HG02884 (cell line): ENCODE measurements at regions not wholly inside any gene's neighbourhood (a gene's known extent, or its start where the extent isn't known, plus 50 kb on each side); places are given as distances from the start of the nearest gene placed in this dataset.

ENCODE experiments used
- ATAC-seq: cut with Tn5 transposase; IDR thresholded peaks from one replicate; pipeline ENCODE4 v1.9.1; 2021; ENCODE audit warnings: mild to moderate bottlenecking, moderate library complexity; ENCODE audit not compliant: unreplicated experiment

DNA sequence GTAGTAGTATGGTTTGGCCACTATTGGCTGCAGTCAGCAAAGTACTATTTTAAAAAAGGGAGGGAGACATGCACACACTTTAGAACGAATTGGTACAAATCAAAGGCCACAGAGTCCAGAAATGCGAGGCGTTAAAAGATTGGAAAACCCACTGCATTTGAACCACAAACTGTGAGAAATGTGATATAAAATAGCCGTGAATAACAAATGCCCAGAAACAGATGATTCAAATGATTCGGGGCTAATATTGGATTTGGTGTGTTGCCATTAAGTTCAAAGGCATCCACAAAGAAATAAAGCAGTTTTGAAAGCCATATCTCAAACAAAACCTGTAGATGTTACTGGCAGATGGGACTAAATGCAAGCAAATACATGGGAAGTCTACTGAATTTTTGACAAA is 140.9 kb upstream of the HMHB1 start:
- ATAC-seq: no peak

DNA sequence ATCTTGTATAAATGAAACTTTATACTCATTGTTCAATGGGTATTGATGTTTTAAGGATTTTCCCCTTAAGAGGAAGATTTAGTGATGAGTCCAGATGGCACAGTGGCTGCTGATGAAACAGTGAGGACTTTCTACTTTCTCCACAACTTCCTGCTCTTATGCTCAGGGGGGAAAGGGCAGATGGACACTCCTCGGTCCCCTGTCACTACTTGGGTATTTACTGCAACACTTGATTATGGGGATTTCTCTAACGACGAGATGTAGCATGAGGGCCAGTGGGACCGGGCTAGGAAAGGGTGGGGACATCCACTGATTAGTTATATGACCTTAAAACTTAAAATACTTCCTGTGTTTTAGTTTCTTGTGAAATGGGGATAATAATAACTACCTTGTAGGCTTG is 146.1 kb upstream of the HMHB1 start:
- no peak for ATAC-seq

DNA sequence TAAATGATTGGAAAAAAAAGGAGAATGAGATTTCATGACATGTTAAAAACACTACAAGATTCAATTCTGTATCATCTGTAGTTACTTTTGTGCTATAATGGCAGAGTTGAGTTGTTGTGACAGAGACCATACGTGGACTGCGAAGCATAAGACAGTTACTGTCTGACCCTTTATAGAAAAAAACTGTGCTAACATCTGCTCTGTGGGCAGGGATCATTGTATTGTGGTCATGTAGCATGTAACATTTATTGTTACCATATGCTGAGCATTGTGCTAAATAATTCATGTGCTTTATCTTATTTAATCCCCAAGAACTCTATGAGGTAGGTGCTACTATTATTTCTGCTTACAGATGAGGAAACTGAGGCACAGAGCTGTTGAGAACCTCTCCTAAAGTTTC is 147.3 kb upstream of the HMHB1 start:
- ATAC-seq: no peak

DNA sequence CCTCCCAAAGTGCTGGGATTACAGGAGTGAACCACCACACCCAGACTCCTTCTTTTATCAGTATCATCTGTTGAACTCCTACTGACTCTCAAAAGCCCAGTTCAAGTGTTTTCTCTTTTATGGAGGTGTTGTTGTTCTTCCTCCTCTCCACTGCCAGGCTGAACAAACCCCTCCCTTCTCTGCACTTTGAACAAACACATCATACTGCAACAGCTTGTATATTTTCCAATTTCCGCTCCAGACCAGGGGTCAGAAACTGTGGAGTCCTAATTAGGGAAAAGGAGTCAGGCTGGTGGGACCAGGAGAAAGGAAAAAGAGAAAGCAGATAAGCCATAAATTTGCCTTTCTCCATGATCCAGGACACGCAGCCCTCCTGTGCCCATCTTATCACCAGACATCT is 148.1 kb upstream of the HMHB1 start:
- no peak for ATAC-seq

DNA sequence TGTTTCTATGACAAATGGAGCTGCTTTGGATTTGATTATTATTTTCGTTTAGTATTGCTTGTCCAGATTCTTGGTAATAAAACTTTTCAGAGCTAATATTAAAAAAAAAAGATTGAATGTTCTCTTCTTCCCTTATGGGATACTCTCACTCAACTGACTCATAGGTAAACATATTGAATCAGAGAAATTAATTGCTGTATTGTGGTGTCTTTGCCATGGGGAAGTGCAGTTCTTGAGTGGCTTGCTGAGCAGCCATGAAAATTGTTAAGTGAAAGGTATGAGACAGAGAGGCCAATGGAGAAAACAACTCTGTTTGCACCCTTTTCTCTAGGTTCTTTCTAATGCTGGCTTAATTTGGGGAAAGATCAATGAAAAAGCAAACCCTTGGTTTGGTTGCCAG is 149.9 kb upstream of the HMHB1 start:
- ATAC-seq: no peak

DNA sequence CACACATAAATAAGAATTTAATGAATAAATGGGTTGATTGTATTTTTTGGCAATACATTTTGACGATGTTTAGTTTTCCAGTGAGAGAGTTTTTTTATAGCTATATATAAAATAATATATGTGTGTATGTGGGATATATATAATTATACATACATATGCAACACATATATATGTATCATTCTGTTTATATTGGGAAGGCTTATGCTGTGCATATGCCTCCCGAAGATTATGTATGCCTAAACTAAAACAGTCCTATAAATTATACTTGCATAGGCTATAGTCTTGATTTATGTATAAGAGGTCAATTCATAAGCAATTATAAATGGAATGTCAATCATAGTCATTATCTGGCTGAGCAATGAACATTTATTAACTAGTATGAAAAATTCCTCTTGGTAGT is 151.3 kb upstream of the HMHB1 start:
- no peak for ATAC-seq

DNA sequence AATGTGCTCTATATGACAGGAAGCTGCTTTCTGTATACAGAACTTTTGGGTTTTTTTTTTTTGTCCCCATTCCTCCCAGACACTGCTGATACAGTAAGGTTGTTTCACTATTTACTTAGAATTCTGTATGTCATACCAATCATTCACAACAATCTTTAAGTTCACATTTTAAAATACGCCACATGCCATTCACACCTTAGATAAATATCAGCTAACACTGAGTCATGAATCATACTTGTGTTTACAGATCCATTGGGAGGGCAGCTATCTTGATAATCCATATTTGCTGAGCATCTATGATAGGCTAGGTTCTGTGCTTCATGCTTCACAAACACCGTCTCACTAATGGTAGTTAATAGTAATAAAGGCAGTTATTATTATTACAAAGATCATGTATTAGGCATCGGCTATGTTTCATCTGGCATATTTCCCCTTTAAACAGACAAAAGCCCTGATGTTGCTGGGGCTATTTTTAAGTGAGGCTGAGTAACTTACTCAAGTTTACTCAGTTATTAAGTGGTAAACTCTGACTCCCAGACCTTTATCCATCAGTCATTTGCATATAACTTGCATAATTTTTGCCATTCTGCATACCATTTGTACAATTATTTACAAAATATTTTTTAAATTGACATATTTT is 152.2 kb upstream of the HMHB1 start:
- ATAC-seq: no peak

DNA sequence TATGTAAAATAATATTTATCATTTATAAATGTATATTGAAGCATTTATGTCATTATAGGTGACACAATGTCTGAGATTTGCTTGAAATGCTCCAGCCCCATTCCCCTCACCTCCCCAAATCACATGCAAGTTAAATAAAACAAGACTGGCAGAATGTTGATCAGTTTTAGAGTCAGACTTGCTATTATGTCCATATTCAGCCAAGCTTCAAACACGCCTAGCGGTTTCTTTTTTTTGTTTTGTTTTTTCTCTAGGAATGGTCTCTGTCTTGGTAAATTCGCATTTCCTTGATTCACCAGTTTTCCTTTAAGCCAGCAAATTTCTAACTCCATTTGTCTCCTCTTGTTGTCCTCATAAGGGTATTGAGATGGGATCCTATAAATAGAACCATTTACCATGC is 153.0 kb upstream of the HMHB1 start:
- no peak for ATAC-seq

DNA sequence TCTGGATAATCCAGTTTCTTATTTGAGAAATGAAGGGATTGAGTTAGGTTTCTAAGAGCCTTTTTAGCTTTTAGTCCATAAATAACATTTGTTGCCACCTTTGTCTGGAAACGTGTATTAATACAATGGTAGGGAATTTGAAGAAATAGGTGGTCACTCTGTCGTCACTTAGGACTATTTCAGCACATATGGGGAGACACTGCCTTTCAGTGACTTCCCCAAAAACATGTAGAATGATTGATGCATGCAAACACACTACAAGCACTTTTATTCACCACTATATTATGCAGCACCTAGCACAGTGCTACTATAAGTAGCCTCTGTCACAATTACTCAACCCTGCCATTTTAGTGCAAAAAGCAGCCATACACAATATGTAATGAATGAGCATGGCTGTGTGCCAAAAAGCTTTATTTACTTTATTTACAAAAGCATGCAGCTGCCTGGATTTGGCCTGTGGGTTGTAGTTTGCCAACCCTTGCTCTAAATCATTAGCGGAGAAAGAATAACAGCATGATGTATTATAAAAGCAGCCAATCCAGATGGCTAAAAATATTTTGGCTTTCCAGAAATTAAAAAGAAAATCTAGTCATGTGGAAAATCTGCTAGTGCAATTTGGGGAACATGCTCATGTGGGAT is 154.2 kb upstream of the HMHB1 start:
- no peak for ATAC-seq

DNA sequence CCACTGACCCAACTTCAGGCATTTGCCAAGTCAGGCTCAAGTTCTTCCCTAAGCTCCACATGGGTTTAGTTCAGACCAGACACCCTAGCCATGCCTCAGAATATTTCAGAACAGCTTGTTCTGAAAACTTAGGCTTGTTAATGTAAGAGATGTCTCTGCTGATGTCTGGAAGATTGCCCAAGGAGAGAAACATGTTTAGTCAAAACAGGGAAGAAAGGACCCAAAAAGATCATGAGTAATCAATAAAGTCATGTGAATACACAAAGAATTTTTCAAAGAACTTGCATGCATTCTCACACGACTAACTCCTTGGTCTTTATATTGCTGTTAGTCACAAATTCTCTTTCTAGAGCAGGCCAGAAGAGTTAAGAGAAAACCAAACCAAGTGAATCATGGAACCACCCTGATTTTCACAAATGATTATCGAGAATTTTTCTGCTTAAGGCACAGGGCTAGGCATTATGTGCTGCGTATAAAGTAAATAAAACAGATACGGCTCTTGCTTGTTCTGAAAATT is 158.1 kb upstream of the HMHB1 start:
- no peak for ATAC-seq

DNA sequence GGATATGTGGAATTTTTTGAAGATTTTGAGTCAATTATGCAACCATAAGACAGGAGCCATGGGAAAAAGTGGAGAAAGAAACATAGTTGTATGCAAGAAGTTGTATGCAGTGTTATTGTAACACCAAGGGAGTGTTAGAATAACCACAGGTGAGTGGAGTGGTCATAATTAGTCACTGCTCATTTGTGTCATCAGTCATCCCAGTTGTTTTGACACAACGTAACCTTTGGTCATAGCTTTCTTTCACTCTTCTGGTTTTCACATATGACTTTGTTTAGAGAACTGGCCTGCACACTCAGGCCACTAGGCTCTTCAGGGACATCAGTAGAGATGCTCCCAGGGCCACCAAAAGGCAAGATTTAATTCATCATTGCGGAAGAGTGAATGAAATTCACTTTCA is 158.7 kb upstream of the HMHB1 start:
- ATAC-seq: peak; percentile 77

DNA sequence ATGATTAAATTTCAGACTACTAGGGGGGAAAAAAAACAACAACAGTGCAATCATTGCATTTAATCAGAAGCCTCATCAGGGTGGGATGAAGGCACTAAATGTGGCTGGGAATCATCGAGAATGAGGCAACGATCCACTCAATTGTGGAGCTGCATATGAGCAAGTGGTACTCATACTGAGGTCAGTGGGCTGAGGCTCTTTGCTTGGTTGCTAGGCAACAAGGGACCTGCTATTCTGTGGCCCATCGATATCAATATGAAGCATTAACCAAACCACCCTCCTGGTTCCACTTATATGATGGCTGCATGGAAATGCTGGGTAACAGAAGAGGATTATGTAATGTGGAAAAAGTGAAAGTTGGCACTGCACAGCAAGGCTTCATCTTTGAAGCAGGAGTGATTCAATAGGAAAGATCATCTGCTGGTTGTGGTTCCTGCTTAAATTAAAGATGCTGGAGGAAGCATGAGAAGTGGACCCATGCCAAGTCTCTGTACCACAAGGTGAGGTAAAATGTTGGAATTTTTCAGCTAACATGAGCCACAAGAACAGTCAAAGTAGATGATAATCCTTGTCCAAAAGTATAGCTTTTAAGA is 159.8 kb upstream of the HMHB1 start:
- ATAC-seq: no peak

DNA sequence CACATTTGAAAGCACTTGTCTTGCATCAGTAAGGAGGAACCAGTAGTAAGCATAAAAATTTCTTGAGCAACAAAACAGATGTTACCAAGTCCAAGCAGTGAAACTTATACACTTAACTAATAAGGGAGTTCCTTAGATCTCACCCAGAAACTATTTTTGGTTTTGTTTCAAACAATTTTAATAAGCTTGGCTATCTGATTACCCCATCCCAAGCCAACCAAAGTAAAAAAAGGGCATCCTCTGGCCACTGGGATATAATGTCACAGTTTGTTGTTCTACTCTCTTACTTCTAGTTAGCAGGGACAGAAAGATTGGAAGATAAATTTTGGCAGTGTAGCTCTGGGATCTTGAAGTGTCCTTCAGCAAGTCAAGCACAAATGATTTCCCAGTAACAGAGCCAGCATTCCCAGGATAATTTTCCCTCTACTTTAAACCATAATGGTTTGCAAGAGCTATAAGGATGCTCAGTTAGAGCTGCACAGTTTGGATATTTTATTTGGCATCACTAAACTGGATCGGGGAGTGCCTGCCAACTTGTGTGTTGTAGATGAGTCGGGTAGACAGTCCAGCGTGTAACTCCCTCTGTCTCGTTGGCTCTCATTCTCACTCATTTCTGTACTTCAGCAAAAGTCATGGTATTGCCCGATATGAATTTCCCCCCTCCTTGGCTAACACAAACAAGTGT is 161.9 kb upstream of the HMHB1 start:
- no peak for ATAC-seq

DNA sequence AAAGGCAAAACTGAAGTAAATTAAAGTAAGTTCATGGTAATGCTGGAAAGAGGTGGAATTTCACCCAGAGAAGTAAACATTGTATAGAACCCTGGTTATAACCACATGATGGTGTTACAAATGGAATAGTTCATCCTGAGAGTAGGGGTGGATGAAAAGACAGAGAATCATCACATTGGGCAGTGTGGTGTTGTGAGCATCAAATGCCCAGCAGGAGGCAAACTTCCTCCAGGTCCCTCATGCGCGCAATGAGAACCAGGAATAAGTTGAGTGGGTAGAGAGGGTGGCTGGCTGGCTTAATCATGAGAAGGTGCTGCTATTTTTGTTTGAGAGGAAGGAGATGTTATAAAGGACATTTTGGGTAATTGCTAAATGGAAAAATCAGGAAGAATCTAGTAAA is 163.3 kb upstream of the HMHB1 start:
- no peak for ATAC-seq

DNA sequence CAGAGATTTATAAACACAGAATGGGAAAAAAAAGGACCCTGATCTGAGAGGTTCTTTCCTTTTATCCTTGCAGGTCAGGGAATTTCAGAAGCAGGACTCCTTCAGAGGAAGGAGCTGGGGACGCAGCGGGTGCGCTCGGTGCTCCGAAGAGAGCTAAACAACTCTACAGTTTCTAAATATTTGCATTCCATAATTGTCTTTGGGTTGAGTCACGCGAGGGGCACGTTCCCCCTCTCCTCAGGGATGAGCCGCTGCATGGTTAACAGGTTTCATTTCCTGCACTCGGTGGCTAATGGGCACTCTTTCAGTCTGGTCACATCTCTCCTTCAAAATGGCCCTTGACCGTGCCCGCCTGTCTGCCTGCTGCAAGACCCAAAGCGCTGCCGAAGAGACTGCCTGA is 165.0 kb upstream of the HMHB1 start:
- no peak for ATAC-seq

DNA sequence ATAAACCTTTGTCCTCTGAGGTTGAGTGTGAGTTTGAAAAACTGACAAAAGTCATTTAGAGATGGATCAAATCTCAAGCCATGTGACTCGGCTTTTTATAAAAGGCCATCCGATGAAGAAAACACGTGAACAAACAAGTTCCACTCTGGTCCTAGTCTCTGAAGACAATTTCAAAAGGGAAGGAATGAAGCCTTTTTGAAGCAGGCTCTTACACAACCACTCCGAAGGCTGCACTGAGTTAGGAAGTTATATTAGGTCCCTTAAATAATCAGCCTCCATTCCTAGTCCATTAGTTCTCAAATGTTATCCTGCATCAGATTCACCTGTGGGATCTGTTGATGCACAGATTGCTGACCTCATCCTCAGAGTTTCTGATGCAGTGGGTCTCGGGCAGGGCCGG is 166.6 kb upstream of the HMHB1 start:
- ATAC-seq: no peak

DNA sequence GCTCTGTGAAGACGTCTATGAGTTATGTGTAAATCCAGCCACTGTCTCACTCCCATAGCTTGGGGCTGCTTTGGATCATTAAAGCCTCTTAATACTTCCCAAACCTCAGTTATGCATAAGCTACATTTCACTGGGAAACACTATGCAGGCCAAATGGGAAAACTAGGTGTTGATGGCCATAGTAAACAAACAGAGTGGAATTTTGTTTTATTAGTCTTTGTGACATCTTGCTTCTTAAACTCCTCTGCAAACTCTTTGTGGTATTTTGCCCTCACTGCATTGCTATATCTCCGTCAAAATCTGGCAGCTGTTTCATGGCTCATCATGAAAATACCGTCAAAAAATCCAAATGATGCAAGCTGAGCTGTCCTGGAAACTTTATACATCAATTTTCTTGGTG is 167.2 kb upstream of the HMHB1 start:
- no peak for ATAC-seq

DNA sequence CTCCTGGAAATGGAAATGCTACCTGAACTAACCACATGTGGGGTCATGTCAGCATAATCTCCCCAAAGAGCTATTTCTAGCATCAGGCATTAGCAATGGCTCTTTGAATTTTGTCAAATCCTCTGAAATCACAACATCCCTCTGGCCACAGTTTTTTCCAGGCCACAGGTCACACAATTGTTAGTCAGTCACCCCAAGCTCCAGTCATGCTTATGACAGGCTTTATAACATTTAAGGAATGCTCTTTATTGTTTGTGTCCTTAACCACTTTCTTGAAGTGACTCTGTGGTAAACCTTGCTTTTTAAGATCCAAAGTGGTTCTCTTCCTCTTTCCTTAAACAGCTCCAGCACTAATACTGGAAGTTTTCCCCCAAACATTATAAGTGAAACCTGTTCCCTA is 169.2 kb upstream of the HMHB1 start:
- ATAC-seq: no peak

DNA sequence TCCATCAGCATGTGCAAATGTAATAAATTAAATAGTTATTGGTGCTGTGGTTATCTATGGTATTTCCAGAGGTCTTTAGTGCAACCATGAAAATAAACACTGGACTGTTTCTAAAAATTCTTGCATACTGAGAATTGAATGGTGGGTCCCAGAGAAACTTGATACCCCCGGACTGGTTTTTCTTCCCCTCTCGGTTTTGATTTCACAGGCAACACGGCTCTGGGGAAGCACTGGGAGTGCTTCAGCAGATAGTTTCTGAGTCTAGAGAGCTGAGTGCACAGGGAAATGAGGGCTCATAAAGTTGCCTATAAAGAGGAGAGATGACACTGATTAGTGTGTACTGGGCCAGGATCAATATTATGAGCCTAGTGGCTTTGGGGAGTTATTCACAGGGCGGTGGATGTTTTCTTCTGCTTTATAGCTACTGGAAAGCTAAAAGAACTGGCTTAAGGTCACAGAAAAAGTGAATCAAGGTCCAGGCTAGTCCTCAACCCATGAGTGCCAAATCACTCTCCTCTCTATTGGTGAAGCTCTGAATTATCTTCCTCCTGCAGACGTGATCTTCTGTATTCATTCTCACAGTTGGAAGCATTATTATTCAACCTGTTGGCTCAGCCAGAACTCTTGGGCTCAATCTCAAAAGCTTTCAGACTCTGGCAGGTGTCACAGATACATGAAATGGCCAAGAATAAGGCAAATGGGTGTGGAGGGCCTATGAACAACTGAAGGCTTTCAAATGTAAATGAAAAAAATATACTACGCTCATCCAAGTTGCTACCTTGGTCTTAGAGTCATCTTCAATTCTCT is 170.2 kb upstream of the HMHB1 start:
- ATAC-seq: peak; percentile 69

DNA sequence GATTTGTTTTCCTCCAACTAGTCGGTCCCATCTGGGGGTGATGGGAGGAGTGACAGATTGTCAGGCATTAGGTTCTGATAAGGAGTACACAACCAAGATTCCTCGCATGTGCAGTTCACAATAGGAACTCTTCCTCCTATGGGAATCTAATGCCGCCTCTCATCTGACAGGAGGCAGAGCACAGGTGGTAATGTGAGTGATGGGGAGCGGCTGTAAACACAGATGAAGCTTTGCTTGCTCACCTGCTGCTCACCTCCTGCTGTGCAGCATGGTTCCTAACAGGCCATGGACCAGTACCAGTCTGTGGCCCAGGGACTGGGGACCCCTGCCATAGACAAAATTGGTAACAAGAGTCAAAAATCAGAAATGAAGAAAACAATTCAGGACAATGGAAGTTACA is 173.3 kb upstream of the HMHB1 start:
- ATAC-seq: no peak

DNA sequence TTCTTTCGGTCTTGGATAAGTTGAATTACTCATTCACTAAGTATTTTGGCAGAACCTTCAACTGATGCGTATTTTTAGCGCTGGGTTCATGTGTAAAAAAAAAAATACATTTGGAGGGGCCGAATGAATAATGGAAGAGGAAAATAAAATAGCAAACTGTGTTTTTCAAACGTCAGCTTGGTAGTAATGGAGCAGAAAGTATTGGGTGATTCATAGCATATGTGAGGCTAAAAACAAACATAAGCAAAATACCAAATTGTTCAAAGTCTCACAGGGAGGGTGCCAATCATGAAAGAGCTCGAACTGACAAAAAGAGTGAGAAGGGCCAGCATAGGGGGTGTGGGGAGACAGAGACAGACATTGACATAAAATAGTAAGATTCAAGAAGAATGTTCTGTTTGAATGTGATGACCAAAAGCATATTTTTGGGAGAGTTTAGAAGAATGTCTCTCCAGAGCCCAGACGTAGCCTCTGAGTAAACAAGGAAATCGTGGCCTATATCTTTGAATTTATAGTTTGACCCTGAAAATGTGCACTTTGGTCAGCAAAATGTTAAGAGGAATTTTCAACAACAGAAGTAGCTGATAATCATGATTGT is 174.9 kb upstream of the HMHB1 start:
- ATAC-seq: no peak
